ENCODE measurements at regions not wholly inside any gene's neighbourhood (a gene's known extent, or its start where the extent isn't known, plus 50 kb on each side); places are given as distances from the start of the nearest gene placed in this dataset.

DNA sequence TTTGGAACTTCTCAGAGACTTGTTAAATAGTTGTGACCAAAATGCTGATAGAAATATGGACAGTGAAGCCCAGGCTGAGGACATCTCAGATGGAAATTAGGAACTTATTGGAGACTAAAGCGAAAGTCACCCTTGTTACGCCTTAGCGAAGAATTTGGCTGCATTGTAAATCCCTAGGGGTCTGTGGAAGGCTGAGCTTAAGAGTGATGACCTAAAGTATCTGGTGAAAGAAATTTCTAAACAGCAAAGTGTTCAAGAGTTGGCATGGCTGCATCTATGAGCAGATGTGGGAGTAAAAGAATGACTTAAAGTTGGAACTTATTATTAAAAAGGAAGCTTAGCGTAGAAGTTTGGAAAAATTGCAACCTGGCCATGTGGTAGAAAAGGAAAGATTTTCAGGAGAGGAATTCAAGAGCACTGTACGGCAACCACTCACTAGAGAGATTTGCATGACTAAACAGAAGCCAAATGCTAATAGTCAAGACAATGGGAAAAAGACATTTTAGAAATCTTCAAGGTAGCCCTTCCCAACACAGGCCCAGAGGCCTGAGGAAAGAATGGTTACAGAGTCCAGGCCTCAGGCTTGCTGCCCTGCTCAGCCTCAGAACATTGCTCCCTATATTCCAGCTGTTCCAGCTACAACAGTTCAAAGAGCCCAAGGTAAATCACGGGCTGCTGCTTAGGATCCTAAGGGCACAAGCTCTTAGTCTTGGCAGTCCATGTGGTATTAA is 61.6 kb upstream of the TNFRSF21 start:
- TF ChIP-seq CTCF (IDR thresholded peaks at IDR 0.05; ENCODE audit: low read length) (no peak), EZH2 (IDR thresholded peaks at IDR 0.05; ENCODE audit: borderline replicate concordance, low read length) (no peak)
